KG1 (cell line): ENCODE measurements at regions not wholly inside any gene's neighbourhood (a gene's known extent, or its start where the extent isn't known, plus 50 kb on each side); places are given as distances from the start of the nearest gene placed in this dataset.

Source experiments
- DNase-seq: peaks from one replicate; lab custom pipeline; 2025; lab: John Stamatoyannopoulos, UW

- no peak for DNase-seq
Measured at GRCh38 chr4:178037459-178038214, 595.4 kb upstream of the AGA start.

DNA sequence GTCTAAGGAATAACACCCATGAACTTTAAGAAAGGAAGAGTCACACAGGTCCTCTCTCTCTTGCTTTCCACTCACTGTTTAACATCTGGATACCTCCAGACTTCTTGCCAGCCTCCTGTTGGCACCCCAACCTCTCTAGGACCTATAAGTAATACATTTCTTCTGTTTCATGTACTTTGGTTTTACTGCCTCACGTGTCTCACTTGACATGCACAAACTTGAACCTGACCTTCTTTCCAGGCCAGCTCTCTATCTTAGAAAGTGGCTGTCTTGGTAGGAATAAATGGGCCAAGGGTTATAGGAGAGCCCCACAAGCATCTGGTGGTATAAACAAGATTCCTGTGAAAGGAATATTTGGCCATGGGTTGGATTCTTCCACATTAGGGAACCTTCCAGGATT lies 614.8 kb upstream of the AGA start:
- no peak for DNase-seq

- DNase-seq: no peak
Measured at GRCh38 chr4:178063568-178063967, 621.3 kb upstream of the AGA start.

GRCh38 chr4:178066338-178066941 lies 624.2 kb upstream of the AGA start:
- DNase-seq: no peak

GRCh38 chr4:178068136-178068535 lies 625.9 kb upstream of the AGA start:
- DNase-seq: no peak

- DNase-seq: no peak
Measured at GRCh38 chr4:178070163-178070562, 627.9 kb upstream of the AGA start.

GRCh38 chr4:178080312-178080711 lies 638.1 kb upstream of the AGA start:
- no peak for DNase-seq

DNA sequence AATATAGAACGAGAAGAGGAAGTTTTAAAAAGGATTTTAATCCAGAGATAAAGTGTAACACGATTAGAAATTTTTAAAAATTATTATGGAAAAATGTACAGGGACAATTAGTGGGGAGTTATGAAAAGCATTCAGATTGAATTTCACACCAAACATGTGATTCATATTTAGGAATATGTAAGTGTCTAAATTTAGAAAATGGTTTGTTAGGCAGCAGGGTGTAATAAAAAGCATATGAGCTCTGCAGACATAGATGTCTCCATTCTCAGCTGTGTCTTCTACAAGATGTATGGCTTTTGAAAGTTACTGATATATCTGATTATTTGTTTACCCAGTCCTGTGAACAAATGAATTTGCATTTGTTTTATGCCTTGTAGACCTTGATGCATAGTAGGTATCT lies 638.9 kb upstream of the AGA start:
- no peak for DNase-seq

- DNase-seq: no peak
Measured at GRCh38 chr4:178081896-178082295, 639.7 kb upstream of the AGA start.

DNA sequence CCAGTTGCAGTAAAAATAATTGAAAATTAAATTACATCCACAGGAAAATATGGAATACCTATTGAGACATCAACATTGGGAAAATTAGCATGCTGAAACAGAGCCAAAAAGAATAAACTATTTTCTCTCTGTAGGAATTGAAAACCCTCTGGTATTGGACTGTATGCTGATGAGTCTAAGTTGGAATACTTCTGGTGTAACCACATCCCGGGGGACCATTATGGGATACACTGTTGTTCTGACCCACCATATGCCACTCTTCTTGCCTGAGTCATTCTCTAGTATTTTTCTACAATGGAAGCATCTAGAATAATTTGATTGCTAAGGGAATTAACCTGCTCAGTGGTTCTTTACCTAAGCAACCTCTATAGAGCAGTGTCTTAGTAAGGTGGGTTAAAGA lies 640.7 kb upstream of the AGA start:
- DNase-seq: no peak

GRCh38 chr4:178083968-178084367 lies 641.7 kb upstream of the AGA start:
- DNase-seq: no peak

DNA sequence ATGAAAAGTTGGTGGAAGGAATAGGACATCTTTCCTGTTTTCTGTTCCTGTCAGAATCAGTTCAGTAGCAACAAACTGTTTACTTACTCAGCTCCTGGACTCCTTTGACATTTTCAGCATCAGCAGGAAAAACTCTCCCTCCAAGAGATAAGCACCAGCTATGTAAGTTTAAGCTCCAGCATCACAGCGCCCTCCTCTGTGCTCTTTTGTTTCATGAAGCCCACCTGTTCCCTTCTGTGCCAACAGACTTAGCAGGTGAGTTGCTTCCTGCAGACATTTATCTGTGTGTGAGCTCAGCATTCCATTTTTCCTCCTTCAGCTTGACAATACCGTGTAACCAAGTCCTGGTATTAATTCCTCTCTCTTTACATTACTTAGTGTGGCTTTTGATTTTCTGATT lies 644.1 kb upstream of the AGA start:
- no peak for DNase-seq

DNA sequence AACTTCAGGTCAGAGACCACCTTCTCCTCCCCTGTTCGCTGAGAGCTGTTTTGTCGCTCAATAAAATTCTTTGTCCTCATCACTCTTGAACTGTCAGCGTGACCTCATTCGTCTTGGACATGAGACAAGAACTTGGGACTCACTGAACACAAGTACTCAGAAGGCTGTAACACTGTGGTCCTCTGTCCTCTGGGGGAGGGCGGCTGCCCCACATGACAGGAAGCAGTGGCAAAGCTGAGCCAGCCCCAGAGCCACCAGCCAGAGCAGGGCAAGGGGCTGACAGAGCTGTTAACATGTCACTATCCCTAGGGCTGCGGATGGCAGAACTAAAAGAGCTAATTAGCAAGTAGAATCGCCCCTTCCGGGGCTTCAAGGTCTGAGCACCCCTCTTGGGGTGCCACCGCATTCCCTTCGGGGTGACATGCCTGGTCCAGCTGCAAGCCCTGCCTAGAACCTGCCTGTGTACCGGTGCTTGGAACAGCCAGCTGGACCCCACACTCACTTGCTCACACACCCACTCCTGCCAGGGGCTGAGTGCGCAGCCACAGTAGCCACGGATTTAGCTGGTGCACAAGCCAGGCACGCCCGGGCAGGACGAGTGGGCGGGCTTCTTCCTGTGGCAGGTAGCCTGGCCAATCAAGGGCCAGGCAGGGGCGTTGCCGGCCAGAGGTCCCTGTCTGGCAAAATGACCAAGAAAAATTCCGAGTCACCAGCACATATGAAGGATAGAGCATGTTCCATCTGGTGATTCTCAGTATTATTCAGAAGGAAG lies 648.6 kb upstream of the AGA start:
- DNase-seq: no peak

DNA sequence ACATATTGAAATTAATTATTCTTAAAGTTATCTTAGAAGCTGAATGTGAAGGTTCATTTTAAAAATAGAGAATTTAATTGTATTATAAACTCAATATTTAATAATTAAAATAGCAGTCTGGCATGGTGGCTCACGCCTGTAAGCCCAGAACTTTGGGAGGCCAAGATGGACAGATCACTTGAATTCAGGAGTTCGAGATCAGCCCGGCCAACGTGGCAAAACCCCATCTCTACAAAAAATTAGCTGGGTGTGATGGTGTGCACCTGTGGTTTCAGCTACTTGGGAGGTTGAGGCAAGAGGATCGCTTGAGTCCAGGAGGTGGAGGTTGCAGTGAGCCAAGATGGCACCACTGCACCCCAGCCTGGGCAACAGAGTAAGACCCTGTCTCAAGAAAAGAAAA lies 659.9 kb upstream of the AGA start:
- no peak for DNase-seq

DNA sequence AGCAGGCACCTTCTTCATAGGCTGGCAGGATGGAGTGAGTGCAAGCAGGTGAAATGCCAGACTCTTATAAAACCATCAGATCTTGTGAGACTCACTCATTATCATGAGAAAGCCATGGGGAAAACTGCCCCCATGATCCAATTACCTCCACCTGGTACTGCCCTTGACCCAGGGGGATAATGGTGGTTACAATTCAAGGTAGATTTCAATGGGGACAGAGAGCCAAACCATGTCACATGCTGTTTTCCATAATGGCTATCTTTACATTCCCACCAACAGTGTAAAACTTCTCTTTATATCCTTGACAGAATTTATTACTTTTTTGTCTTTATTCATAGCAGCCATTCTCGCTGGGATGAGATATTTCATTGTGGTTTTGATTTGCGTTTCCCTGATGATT lies 663.0 kb upstream of the AGA start:
- no peak for DNase-seq

GRCh38 chr4:178136736-178137345 lies 694.6 kb upstream of the AGA start:
- no peak for DNase-seq

GRCh38 chr4:178137732-178138471 lies 695.7 kb upstream of the AGA start:
- DNase-seq: no peak

DNA sequence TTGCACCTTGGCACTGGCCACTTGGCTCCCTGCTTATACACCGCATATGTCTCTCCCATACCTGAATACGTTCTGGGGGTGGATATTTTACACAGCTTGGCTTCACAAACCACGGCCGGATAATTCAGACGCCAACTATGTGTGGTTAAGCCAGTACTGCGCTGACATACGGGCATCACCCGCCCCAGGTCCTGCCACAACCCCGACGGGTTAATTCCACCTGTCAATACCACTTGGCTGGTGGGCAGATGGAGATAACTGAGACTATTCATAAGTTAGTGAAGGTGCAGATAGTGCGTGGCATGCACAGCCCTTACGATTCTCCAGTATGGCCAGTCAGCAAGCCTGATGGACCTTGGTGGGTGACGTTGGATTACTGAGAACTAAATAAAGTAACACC lies 696.3 kb upstream of the AGA start:
- no peak for DNase-seq

GRCh38 chr4:178140326-178140915 lies 698.2 kb upstream of the AGA start:
- DNase-seq: no peak

- DNase-seq: no peak
Measured at GRCh38 chr4:178142724-178143123, 700.5 kb upstream of the AGA start.

- DNase-seq: no peak
Measured at GRCh38 chr4:178148106-178148505, 705.9 kb upstream of the AGA start.
